Sigmoid colon (tissue), 6 donors: ENCODE measurements at regions not wholly inside any gene's neighbourhood (a gene's known extent, or its start where the extent isn't known, plus 50 kb on each side); places are given as distances from the start of the nearest gene placed in this dataset.

Experiments
- DNase-seq: peaks from one replicate; pipeline ENCODE4 v3.0.0-alpha.2; 2019
- H3K27ac ChIP-seq, 4 donors: fragments of 200-600 bp; sonication (generic); one replicate each; pipeline ENCODE4 v1.5.1; 2016 to 2019; ENCODE audit warnings: mild to moderate bottlenecking in 1 of 4
- H3K27me3 ChIP-seq, 3 donors: fragments of 200-600 bp; sonication (generic); one replicate each; pipeline ENCODE4 v1.5.1; 2019; ENCODE audit warnings: mild to moderate bottlenecking in 1 of 3
- H3K36me3 ChIP-seq, 4 donors: fragments of 200-600 bp; sonication (generic); one replicate each; pipeline ENCODE4 v1.5.1; 2016 to 2019
- H3K4me1 ChIP-seq, 4 donors: fragments of 200-600 bp; sonication (generic); one replicate each; pipeline ENCODE4 v1.5.1; 2017 to 2019
- H3K4me3 ChIP-seq, 4 donors: fragments of 200-600 bp; sonication (generic); one replicate each; pipeline ENCODE4 v1.5.1; 2017 to 2019; ENCODE audit warnings: mild to moderate bottlenecking in 2 of 4, moderate library complexity in 1 of 4
- H3K9me3 ChIP-seq, 4 donors: fragments of 200-600 bp in 3 of 4; sonication (generic) in 3 of 4; one replicate each; pipeline versions ENCODE4 v1.5.1 to v1.6.1; 2013 to 2019
- EP300 ChIP-seq, 4 donors: sonication (generic); formaldehyde crosslinking; IDR thresholded peaks; one replicate each; pipeline ENCODE4 v1.6.1; 2017; ENCODE audit warnings: antibody characterized with exemption in 4 of 4
- POLR2A ChIP-seq, 2 donors: fragments of 450-650 bp; IDR thresholded peaks; one replicate each; pipeline ENCODE4 v1.6.1; 2016; ENCODE audit warnings: antibody characterized with exemption in 2 of 2, mild to moderate bottlenecking in 2 of 2, moderate library complexity in 2 of 2
- POLR2AphosphoS5 ChIP-seq, 4 donors: sonication (generic); formaldehyde crosslinking; IDR thresholded peaks; one replicate each; pipeline ENCODE4 v1.6.1; 2017; ENCODE audit warnings: antibody characterized with exemption in 4 of 4
- WGBS, 2 donors: extraction: QIAGEN DNeasy Blood & Tissue Kit; methylation state at CpG; one replicate each; pipeline ENCODE4 v1.1.7; 2013; 5-methylcytosine and 5-hydroxymethylcytosine counted together
- intact Hi-C: fragments of 100-400 bp; cut with DNase I; formaldehyde crosslinking; loops from one replicate; pipeline ENCODE4 v1.15.1; 2023
- TF ChIP-seq, protein P1 (sequence below), 4 experiments: fragments of 450-650 bp in 3 of 4; fragments of 200-600 bp in 1 of 4; IDR thresholded peaks; one replicate each; pipeline ENCODE4 v1.5.1; 2016 to 2019; ENCODE audit warnings: antibody characterized with exemption in 4 of 4, mild to moderate bottlenecking in 3 of 4, moderate library complexity in 2 of 4
- donor health status: healthy with polysubstance abuse.
- donor health status: healthy.

DNA sequence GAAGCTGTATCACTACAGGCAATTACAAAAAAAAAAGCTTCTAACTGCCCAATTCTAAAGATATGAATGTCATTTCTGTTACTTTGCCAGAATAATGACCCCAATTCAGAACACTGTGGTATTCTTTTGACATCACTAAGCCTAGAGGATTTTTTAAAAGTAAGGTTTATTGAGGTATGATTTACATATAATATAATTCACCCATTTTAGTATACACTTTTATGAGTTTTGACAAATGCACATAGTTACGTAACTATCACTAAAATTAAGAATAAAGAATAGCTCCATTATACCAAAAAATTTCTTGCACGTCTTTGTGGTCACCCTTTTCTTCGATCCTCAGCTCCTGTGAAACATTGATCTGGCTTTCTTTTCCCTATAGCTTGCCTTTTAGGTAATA lies 74.0 kb upstream of the PLSCR5 start:
- no peaks in the 10 kb centered on the region for H3K36me3 ChIP-seq
- WGBS, 2 donors, result 57 to 85% methylated on average over 3 of the region's 3 CpGs
- no peaks in the 10 kb centered on the region for H3K27me3 ChIP-seq
- no peak overlapping the region for H3K4me3 ChIP-seq
- DNase-seq, result no peak
- no peak overlapping the region for H3K27ac ChIP-seq
- peaks cover 0 to 14% (median 3%) of the 10 kb centered on the region in 4 donors for H3K4me1 ChIP-seq
- intact Hi-C loops, result no loop called here
- H3K9me3 ChIP-seq, result no peaks in the 10 kb centered on the region
- TF ChIP-seq, protein P1, sequence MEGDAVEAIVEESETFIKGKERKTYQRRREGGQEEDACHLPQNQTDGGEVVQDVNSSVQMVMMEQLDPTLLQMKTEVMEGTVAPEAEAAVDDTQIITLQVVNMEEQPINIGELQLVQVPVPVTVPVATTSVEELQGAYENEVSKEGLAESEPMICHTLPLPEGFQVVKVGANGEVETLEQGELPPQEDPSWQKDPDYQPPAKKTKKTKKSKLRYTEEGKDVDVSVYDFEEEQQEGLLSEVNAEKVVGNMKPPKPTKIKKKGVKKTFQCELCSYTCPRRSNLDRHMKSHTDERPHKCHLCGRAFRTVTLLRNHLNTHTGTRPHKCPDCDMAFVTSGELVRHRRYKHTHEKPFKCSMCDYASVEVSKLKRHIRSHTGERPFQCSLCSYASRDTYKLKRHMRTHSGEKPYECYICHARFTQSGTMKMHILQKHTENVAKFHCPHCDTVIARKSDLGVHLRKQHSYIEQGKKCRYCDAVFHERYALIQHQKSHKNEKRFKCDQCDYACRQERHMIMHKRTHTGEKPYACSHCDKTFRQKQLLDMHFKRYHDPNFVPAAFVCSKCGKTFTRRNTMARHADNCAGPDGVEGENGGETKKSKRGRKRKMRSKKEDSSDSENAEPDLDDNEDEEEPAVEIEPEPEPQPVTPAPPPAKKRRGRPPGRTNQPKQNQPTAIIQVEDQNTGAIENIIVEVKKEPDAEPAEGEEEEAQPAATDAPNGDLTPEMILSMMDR (IDR thresholded peaks at IDR 0.05), result no peak
- TF ChIP-seq POLR2AphosphoS5 (IDR thresholded peaks at IDR 0.05) (no peak), EP300 (IDR thresholded peaks at IDR 0.05) (no peak), POLR2A (IDR thresholded peaks at IDR 0.05) (no peak)

DNA sequence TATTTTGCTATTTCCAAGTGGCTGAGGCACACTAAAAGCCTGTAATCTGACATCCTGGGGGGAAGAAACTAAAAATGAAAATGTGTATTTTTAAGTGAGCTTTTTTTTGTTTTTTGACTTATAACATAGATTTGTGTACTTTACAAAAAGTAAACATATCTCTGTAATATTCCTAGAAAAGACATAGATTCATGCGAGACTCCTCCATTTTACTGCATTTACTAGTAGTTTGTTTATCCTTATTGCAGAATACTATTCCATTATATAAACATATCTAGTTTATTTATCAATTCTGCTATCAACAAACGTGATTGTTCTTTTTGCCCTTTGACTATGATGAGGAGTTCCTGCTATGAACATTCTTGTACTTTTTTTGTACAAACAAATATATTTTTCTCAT lies 67.8 kb upstream of the PLSCR5 start:
- Histone ChIP-seq H3K4me3 (no peak overlapping the region), H3K9me3 (no peaks in the 10 kb centered on the region), H3K4me1 (no peaks in the 10 kb centered on the region), H3K27me3 (no peaks in the 10 kb centered on the region), H3K27ac (no peak overlapping the region), H3K36me3 (no peaks in the 10 kb centered on the region)
- intact Hi-C loops, result no loop called here
- TF ChIP-seq POLR2AphosphoS5 (IDR thresholded peaks at IDR 0.05), result no peak
- TF ChIP-seq, protein P1 (IDR thresholded peaks at IDR 0.05), result no peak
- TF ChIP-seq EP300 (IDR thresholded peaks at IDR 0.05), result no peak
- TF ChIP-seq POLR2A (IDR thresholded peaks at IDR 0.05), result no peak
- no peak for DNase-seq
- 38 to 54% methylated on average over 2 of the region's 2 CpGs for WGBS, 2 donors

DNA sequence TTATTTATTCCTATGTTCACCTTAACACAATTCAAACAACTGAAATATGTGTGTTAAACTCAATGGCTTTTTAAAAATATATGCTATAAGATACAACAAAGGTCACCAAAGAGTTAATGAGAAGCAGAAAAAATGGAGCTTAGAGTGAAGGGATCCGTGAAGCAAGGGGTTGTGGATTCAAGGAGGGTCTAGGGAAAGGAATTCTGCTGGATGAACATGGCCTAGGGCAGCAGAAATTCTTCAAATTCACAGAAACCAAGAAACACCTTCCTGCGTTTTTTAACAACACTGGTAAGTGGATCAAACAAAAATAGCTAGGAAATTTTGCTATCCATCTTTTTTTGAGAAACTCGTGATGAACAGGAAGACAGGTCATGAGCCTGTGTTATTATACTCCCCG lies 59.3 kb upstream of the PLSCR5 start:
- H3K36me3 ChIP-seq, result no peaks in the 10 kb centered on the region
- TF ChIP-seq POLR2AphosphoS5 (IDR thresholded peaks at IDR 0.05) (no peak), POLR2A (IDR thresholded peaks at IDR 0.05) (no peak), EP300 (IDR thresholded peaks at IDR 0.05) (no peak)
- TF ChIP-seq, protein P1 (IDR thresholded peaks at IDR 0.05), result no peak
- no peaks in the 10 kb centered on the region for H3K27me3 ChIP-seq
- H3K27ac ChIP-seq, result no peak overlapping the region
- H3K4me1 ChIP-seq, result no peaks in the 10 kb centered on the region
- no peaks in the 10 kb centered on the region for H3K9me3 ChIP-seq
- no peak for DNase-seq
- WGBS, 2 donors, result 58 to 67% methylated on average over 4 of the region's 4 CpGs
- H3K4me3 ChIP-seq, result no peak overlapping the region
- intact Hi-C loops, result no loop called here

DNA sequence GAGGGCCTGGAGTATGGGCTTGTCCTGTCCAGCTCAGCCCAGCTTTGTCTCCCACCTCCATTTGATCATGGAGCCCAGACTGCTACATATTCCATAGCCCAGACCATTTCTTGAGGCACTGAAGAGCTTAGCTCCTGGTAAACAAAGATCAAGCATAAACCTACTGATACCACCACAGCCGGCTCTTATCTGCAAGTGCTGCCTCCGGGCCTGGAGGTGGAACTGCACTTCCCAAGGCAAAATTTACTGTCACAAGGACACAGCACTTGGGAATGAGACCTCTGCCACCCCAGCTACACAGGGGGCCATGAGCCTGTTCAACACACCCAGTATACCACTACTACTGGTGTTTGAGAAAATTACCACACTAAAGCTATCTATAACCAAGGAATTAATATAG lies 53.7 kb upstream of the PLSCR5 start:
- DNase-seq, result no peak
- 83 to 88% methylated on average over 2 of the region's 2 CpGs for WGBS, 2 donors
- no peaks in the 10 kb centered on the region for H3K4me1 ChIP-seq
- intact Hi-C loops, result no loop called here
- H3K4me3 ChIP-seq, result no peak overlapping the region
- no peaks in the 10 kb centered on the region for H3K36me3 ChIP-seq
- no peaks in the 10 kb centered on the region for H3K9me3 ChIP-seq
- H3K27me3 ChIP-seq, result no peaks in the 10 kb centered on the region
- H3K27ac ChIP-seq, result no peak overlapping the region
- TF ChIP-seq EP300 (IDR thresholded peaks at IDR 0.05), result no peak
- no peak for TF ChIP-seq POLR2AphosphoS5 (IDR thresholded peaks at IDR 0.05)
- TF ChIP-seq, protein P1 (IDR thresholded peaks at IDR 0.05), result no peak
- no peak for TF ChIP-seq POLR2A (IDR thresholded peaks at IDR 0.05)

DNA sequence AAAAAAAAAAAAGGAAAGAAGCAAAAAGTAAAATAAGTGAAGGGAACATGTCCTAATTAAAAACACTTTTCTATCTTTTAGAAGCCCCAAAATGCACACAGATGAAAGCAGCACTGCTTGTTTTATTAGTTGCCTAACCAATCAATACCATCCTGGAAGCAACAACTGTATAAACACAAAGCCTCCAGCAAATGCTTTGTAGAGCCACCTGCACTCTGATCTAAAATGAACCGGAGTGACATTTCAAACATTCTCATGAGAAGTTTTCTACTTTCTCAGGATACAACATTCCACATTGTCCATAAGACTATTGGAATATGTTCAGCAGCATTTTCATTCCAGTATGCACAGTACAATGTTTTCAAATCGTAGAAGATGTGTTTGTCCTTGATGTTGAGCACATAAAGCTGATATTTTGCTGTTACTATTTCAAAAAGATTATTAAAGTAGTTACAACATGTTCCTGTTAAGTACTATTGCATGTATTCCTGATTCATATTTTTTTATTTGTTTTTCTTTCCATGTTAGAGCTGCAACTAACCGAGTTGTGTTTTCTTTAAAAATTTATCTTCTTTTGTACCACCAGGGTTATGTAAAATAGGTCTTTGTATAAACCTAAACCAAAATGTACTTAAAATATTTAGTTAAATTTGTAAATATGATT lies 50.3 kb upstream of the PLSCR5 start:
- Histone ChIP-seq H3K4me3 (no peak overlapping the region), H3K27me3 (no peaks in the 10 kb centered on the region), H3K9me3 (no peaks in the 10 kb centered on the region), H3K4me1 (no peaks in the 10 kb centered on the region), H3K27ac (no peak overlapping the region), H3K36me3 (no peaks in the 10 kb centered on the region)
- WGBS, 2 donors, result 28 to 64% methylated on average over 3 of the region's 3 CpGs
- TF ChIP-seq, protein P1 (IDR thresholded peaks at IDR 0.05), result no peak
- TF ChIP-seq EP300 (IDR thresholded peaks at IDR 0.05), result no peak
- no peak for TF ChIP-seq POLR2AphosphoS5 (IDR thresholded peaks at IDR 0.05)
- TF ChIP-seq POLR2A (IDR thresholded peaks at IDR 0.05), result no peak
- intact Hi-C loops, result no loop called here
- no peak for DNase-seq
